H1 (cell line): ENCODE measurements at regions not wholly inside any gene's neighbourhood (a gene's known extent, or its start where the extent isn't known, plus 50 kb on each side); places are given as distances from the start of the nearest gene placed in this dataset.

ENCODE experiments used
- CTCF ChIA-PET: fragments of 300-600 bp; sonication (Branson Sonifier 250); formaldehyde crosslinking; loops from one replicate; lab custom pipeline; 2021; ENCODE audit not compliant: partially characterized antibody; lab: Charles Lee
- POLR2A ChIA-PET: fragments of 300-600 bp; sonication (Branson Sonifier 250); formaldehyde crosslinking; loops from one replicate; lab custom pipeline; 2021; ENCODE audit warnings: inconsistent platforms; ENCODE audit not compliant: partially characterized antibody; lab: Charles Lee
- DNase-seq, 2 experiments: peaks; one replicate each; pipeline versions ENCODE4 v3.0.0 to v3.0.0-alpha.2; 2010 to 2022; ENCODE audit warnings: low spot score in 2 of 2, low read depth in 1 of 2, mixed read lengths in 1 of 2
- FAIRE-seq: peaks from 2 replicates; lab custom pipeline; 2011; peaks lifted over from hg19 to GRCh38; lab: Jason Lieb, UNC
- H2AFZ ChIP-seq: 2 replicates; pipeline ENCODE4 v1.8.1; 2012; ENCODE audit warnings: low read length, inconsistent platforms
- H2AK5ac ChIP-seq: 2 replicates; pipeline ENCODE4 v1.6.1; 2013; ENCODE audit warnings: low read depth, low read length
- H2BK120ac ChIP-seq: replicated peaks from 2 replicates; pipeline ENCODE3; 2013; ENCODE audit warnings: low read depth, low read length, inconsistent platforms
- H2BK12ac ChIP-seq: 2 replicates; pipeline ENCODE4 v1.6.1; 2013; ENCODE audit warnings: low read depth, low read length
- H2BK15ac ChIP-seq: 2 replicates; pipeline ENCODE4 v1.6.1; 2013; ENCODE audit warnings: low read length
- H2BK20ac ChIP-seq: 2 replicates; pipeline ENCODE4 v1.6.1; 2013; ENCODE audit warnings: low read length
- H2BK5ac ChIP-seq: 2 replicates; pipeline ENCODE4 v1.6.1; 2013; ENCODE audit warnings: low read depth, low read length
- H3K14ac ChIP-seq: 2 replicates; pipeline ENCODE4 v1.6.1; 2013; ENCODE audit warnings: inconsistent platforms; ENCODE audit not compliant: insufficient read length
- H3K18ac ChIP-seq: 2 replicates; pipeline ENCODE4 v1.6.1; 2013; ENCODE audit warnings: low read length; ENCODE audit errors: extremely low read depth
- H3K23ac ChIP-seq: 2 replicates; pipeline ENCODE4 v1.6.1; 2013; ENCODE audit warnings: inconsistent platforms; ENCODE audit not compliant: insufficient read length
- H3K23me2 ChIP-seq: 2 replicates; pipeline ENCODE4 v1.6.1; 2013; ENCODE audit warnings: low read depth, low read length
- H3K27ac ChIP-seq: 2 replicates; pipeline ENCODE4 v1.6.1; 2011; ENCODE audit warnings: low read depth, low read length, inconsistent platforms
- H3K27me3 ChIP-seq, 4 experiments: replicated peaks in 1 of 4; 1 replicate in 1 of 4; 2 replicates in 3 of 4; pipeline versions ENCODE4 v1.6.1 to v1.8.1; 2011 to 2013; ENCODE audit warnings: low read length in 3 of 4, mild to moderate bottlenecking in 3 of 4, inconsistent platforms in 2 of 4, mixed read lengths in 2 of 4, moderate library complexity in 1 of 4; ENCODE audit not compliant: control insufficient read depth in 3 of 4, insufficient read depth in 3 of 4; ENCODE audit errors: extremely low read depth in 1 of 4
- H3K36me3 ChIP-seq, 4 experiments: 2 replicates each; pipeline versions ENCODE4 v1.6.1 to v1.8.1; 2011 to 2013; ENCODE audit warnings: mild to moderate bottlenecking in 4 of 4, low read length in 3 of 4, moderate library complexity in 2 of 4, control low read depth in 1 of 4, inconsistent platforms in 1 of 4; ENCODE audit not compliant: insufficient read depth in 4 of 4, control insufficient read depth in 2 of 4
- H3K4ac ChIP-seq: replicated peaks from 2 replicates; pipeline ENCODE3; 2013; ENCODE audit warnings: low read length, low read depth, mixed read lengths, inconsistent platforms; ENCODE audit not compliant: insufficient read length
- H3K4me1 ChIP-seq, 4 experiments: replicated peaks in 1 of 4; 1 replicate in 1 of 4; 2 replicates in 3 of 4; pipeline versions ENCODE4 v1.6.1 to v1.8.1; 2011 to 2013; ENCODE audit warnings: low read length in 3 of 4, inconsistent platforms in 2 of 4, mixed read lengths in 1 of 4; ENCODE audit not compliant: insufficient read depth in 4 of 4, control insufficient read depth in 3 of 4
- H3K4me2 ChIP-seq, 2 experiments: 2 replicates each; pipeline versions ENCODE4 v1.6.1 to v1.8.1; 2011 to 2013; ENCODE audit warnings: low read depth in 2 of 2, low read length in 2 of 2, control low read depth in 1 of 2, inconsistent platforms in 1 of 2, mild to moderate bottlenecking in 1 of 2; ENCODE audit not compliant: insufficient read depth in 1 of 2
- H3K4me3 ChIP-seq, 4 experiments: fragments of 200-600, 300-600 bp in 1 of 4; sonication (generic), shearing (Covaris generic), sonication (Bioruptor Twin) in 1 of 4; 2 replicates each; pipeline versions ENCODE4 v1.5.1 to v1.8.1; 2011 to 2016; ENCODE audit warnings: low read length in 4 of 4, low read depth in 3 of 4, control low read depth in 2 of 4, inconsistent platforms in 2 of 4, mild to moderate bottlenecking in 2 of 4, mixed read lengths in 1 of 4, moderate library complexity in 1 of 4; ENCODE audit not compliant: insufficient read depth in 2 of 4; ENCODE audit errors: extremely low read depth in 1 of 4
- H3K56ac ChIP-seq: replicated peaks from 2 replicates; pipeline ENCODE3; 2013; ENCODE audit warnings: low read depth, mild to moderate bottlenecking, mixed read lengths, low read length, inconsistent platforms; ENCODE audit not compliant: insufficient read length
- H3K79me1 ChIP-seq: 2 replicates; pipeline ENCODE4 v1.6.1; 2013; ENCODE audit warnings: low read depth, low read length, control low read depth
- H3K79me2 ChIP-seq, 2 experiments: 2 replicates each; pipeline versions ENCODE4 v1.6.1 to v1.8.1; 2012 to 2013; ENCODE audit warnings: low read length in 2 of 2, mild to moderate bottlenecking in 2 of 2, inconsistent platforms in 1 of 2; ENCODE audit not compliant: insufficient read depth in 2 of 2, control insufficient read depth in 1 of 2
- H3K9ac ChIP-seq, 4 experiments: replicated peaks in 1 of 4; 1 replicate in 1 of 4; 2 replicates in 3 of 4; pipeline versions ENCODE4 v1.6.1 to v1.8.1; 2011 to 2013; ENCODE audit warnings: low read depth in 3 of 4, low read length in 3 of 4, control low read depth in 2 of 4, mild to moderate bottlenecking in 2 of 4, moderate library complexity in 2 of 4, inconsistent platforms in 1 of 4; ENCODE audit errors: extremely low read depth in 1 of 4
- H3K9me3 ChIP-seq, 2 experiments: 2 replicates each; pipeline versions ENCODE4 v1.6.1 to v1.8.1; 2012 to 2013; ENCODE audit warnings: mild to moderate bottlenecking in 2 of 2, moderate library complexity in 2 of 2, control low read depth in 1 of 2, inconsistent platforms in 1 of 2, low read depth in 1 of 2, low read length in 1 of 2, mixed read lengths in 1 of 2; ENCODE audit not compliant: insufficient read depth in 2 of 2
- H4K20me1 ChIP-seq, 2 experiments: replicated peaks in 1 of 2; 2 replicates each; pipeline versions ENCODE3 to v1.8.1; 2011 to 2013; ENCODE audit warnings: inconsistent platforms in 2 of 2, low read length in 2 of 2, mild to moderate bottlenecking in 1 of 2; ENCODE audit not compliant: insufficient read depth in 2 of 2, control insufficient read depth in 1 of 2
- H4K5ac ChIP-seq: 2 replicates; pipeline ENCODE4 v1.6.1; 2013; ENCODE audit warnings: low read length, low read depth, mixed read lengths, inconsistent platforms; ENCODE audit not compliant: insufficient read length
- H4K8ac ChIP-seq: 2 replicates; pipeline ENCODE4 v1.8.0; 2013; ENCODE audit warnings: mild to moderate bottlenecking, moderate library complexity, low read length, inconsistent platforms; ENCODE audit not compliant: insufficient read depth; ENCODE audit errors: extremely low read depth
- H4K91ac ChIP-seq: replicated peaks from 2 replicates; pipeline ENCODE3; 2013; ENCODE audit warnings: low read length, mixed read lengths, inconsistent platforms; ENCODE audit not compliant: insufficient read length
- BACH1 ChIP-seq: IDR thresholded peaks from 2 replicates; pipeline ENCODE4 v1.6.1; 2012; ENCODE audit warnings: low read length, improper control_type of control experiment
- BCL11A ChIP-seq, 2 experiments: IDR thresholded peaks; one replicate each; pipeline ENCODE4 v1.6.1; 2011; ENCODE audit warnings: low read depth in 2 of 2, low read length in 2 of 2, mild to moderate bottlenecking in 2 of 2
- CEBPB ChIP-seq: IDR thresholded peaks from 2 replicates; pipeline ENCODE4 v1.6.1; 2012; ENCODE audit warnings: low read depth, low read length
- CHD1 ChIP-seq: IDR thresholded peaks from 2 replicates; pipeline ENCODE4 v1.6.1; 2012; ENCODE audit warnings: low read depth, low read length, improper control_type of control experiment
- GTF2F1 ChIP-seq: IDR thresholded peaks from 2 replicates; pipeline ENCODE4 v1.6.1; 2012; ENCODE audit warnings: low read depth, low read length, improper control_type of control experiment, borderline replicate concordance
- HDAC2 ChIP-seq, 2 experiments: fragments of 300-600 bp in 1 of 2; sonication (generic) in 1 of 2; IDR thresholded peaks; 2 replicates each; pipeline ENCODE4 v1.6.1; 2011 to 2012; ENCODE audit warnings: low read depth in 2 of 2, low read length in 2 of 2, mild to moderate bottlenecking in 2 of 2, moderate library complexity in 2 of 2, borderline replicate concordance in 1 of 2, inconsistent platforms in 1 of 2
- MAFK ChIP-seq: IDR thresholded peaks from 2 replicates; pipeline ENCODE4 v1.6.1; 2012; ENCODE audit warnings: low read depth, mild to moderate bottlenecking, improper control_type of control experiment, low read length
- SAP30 ChIP-seq: fragments of 300-600 bp; sonication (generic); IDR thresholded peaks from 2 replicates; pipeline ENCODE4 v1.7.1; 2012; ENCODE audit warnings: low read length, moderate library complexity, mild to moderate bottlenecking, inconsistent platforms; ENCODE audit not compliant: insufficient read depth, insufficient replicate concordance
- SP2 ChIP-seq: IDR thresholded peaks from 2 replicates; pipeline ENCODE4 v1.6.1; 2012; ENCODE audit warnings: mild to moderate bottlenecking, low read length, inconsistent platforms
- WGBS, 2 experiments: shearing (Covaris generic) in 1 of 2; methylation state at CpG; one replicate each; pipeline versions ENCODE4 v1.1.6 to v1.1.7; 2013 to 2015; ENCODE audit warnings: low lambda C conversion rate in 2 of 2, mixed read lengths in 2 of 2, inconsistent platforms in 1 of 2, low coverage in 1 of 2, missing lambda C conversion rate in 1 of 2; ENCODE audit not compliant: insufficient replicate concordance in 2 of 2, insufficient coverage in 1 of 2, insufficient read length in 1 of 2; ENCODE audit errors: extremely low coverage in 1 of 2, missing lambda C conversion rate in 1 of 2; 5-methylcytosine and 5-hydroxymethylcytosine counted together

- ChIA-PET POLR2A (interaction anchor here (0.6 kb wide), 1 partner anchor 9 kb away, joined by 4 read pairs; no protein-coding TSS in a partner anchor), CTCF (interaction anchor here (0.6 to 1.3 kb wide), 4 partner anchors 12 to 1557 kb away, joined by 3 to 5 read pairs (median 3); no protein-coding TSS in a partner anchor)
- Histone ChIP-seq H4K91ac (no peak overlapping the region), H3K23me2 (no peaks in the 10 kb centered on the region), H2BK12ac (no peak overlapping the region), H3K56ac (no peak overlapping the region), H3K36me3 (no peaks in the 10 kb centered on the region), H3K27me3 (no peaks in the 10 kb centered on the region), H2AFZ (peak overlapping the region; percentile 71; the same call in 1 of the 2 replicates), H3K23ac (no peak overlapping the region), H2BK5ac (no peak overlapping the region), H3K27ac (no peak overlapping the region), H4K20me1 (no peaks in the 10 kb centered on the region), H2AK5ac (no peak overlapping the region), H2BK120ac (no peak overlapping the region), H4K8ac (no peak overlapping the region), H3K9ac (no peak overlapping the region), H2BK20ac (no peak overlapping the region), H3K14ac (no peak overlapping the region), H3K79me1 (no peaks in the 10 kb centered on the region), H3K18ac (no peak overlapping the region), H2BK15ac (no peak overlapping the region), H3K4me3 (no peak overlapping the region), H3K4me1 (peaks cover 0 to 3% (median 1%) of the 10 kb centered on the region in 4 experiments; a peak in 2 of 7 replicates), H4K5ac (no peak overlapping the region), H3K79me2 (no peaks in the 10 kb centered on the region), H3K4ac (no peak overlapping the region), H3K4me2 (no peak overlapping the region), H3K9me3 (no peaks in the 10 kb centered on the region)
- DNase-seq (no peak), FAIRE-seq (no peak)
- 92% methylated on average over 4 of the region's 4 CpGs; no CpG with 5 or more reads in 1 of the 2 experiments for WGBS, 2 experiments
- TF ChIP-seq BACH1 = no peak
- TF ChIP-seq CHD1 = no peak
- no peak for TF ChIP-seq GTF2F1
- no peak for TF ChIP-seq SP2
- TF ChIP-seq MAFK = no peak
- TF ChIP-seq SAP30 = no peak
- no peak for TF ChIP-seq BCL11A (IDR thresholded peaks at IDR 0.05; ENCODE audit: low read depth in 2 of 2, low read length in 2 of 2)
- no peak for TF ChIP-seq CEBPB
- no peak for TF ChIP-seq HDAC2 (IDR thresholded peaks at IDR 0.05; ENCODE audit: borderline replicate concordance in 1 of 2, low read depth in 2 of 2, low read length in 2 of 2)
Measured at GRCh38 chr2:139465789-139466188, 685.6 kb upstream of the NXPH2 start.
